ENCODE measurements at regions not wholly inside any gene's neighbourhood (a gene's known extent, or its start where the extent isn't known, plus 50 kb on each side); places are given as distances from the start of the nearest gene placed in this dataset.

DNA sequence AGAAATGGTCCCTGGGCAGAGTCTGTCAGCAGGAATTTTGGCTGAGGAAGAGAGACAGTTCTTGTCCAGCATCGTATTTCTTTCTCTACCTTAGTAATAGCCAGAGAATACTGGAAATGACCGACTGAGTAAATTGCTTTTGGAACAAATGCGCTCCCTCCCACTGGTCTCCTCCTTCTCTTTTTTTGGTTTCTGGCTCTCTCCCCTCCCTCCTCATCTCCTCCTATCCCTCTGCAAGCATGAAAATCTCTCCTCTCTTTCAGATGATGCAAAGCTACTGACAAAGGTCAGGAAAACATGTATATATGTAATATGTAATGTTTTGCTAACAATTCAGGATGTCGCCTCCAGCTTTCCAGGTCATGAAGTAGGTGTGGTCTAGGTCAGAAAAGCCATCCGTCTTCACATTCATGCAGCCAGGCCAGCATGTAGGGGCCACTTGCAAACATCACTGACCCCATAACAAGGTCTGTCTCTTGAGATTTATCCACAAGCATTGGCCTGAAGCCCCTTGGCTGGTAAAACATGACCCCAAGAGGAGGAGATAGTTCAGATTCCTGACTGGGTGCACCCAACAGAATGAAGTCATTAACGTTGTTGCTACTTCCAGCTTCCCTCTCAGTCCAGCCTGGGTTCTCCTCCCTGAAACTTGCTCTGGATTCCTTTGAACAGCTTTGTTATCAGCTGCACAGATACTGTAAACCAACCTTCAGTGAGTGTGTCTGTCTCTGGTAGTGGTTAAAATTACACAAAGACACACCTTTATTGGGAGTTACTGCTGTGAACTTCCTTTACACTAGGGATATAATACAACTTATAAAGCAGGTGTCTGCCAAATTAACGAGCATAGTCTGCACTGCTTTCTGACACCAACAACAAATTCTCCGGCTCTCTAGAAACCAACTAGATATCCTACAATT lies 864.4 kb upstream of the KLHL29 start:
- DNase-seq = no peak

DNA sequence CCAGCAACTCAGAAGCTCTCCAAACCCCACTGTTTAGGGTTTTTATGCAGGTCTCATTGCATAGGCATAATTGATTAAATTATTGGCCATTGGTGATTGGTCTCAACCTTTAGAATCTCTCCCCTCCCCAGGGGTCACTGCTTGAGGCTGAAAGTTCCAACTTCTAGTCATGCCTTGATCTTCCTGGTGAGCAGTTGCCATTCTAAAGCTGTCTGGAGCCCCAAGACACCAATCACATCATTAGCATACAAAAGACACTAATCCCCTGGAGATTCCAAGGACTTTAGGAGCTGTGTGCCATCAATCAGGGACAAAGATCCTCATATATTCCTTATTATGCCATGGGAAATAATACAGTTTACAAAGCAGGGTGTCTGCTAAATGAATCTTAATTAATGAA lies 863.4 kb upstream of the KLHL29 start:
- no peak for DNase-seq

DNA sequence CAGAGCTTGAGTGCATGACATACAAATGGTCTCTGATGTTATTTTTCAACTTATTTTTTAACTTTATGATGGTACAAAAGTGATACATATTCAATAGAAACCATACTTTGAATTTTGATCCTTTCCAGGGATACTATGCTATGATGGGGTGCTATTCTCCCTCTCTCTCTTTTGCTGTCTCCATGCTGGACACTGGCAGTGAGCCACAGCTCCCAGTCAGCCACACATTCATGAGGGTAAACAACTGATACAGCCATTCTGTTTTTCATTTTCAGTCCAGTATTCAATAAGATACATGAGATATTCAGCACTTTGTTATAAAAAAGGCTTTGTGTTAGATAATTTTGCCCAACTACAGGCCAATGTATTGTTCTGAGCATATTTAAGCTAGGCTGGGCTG lies 859.3 kb upstream of the KLHL29 start:
- DNase-seq = no peak

DNA sequence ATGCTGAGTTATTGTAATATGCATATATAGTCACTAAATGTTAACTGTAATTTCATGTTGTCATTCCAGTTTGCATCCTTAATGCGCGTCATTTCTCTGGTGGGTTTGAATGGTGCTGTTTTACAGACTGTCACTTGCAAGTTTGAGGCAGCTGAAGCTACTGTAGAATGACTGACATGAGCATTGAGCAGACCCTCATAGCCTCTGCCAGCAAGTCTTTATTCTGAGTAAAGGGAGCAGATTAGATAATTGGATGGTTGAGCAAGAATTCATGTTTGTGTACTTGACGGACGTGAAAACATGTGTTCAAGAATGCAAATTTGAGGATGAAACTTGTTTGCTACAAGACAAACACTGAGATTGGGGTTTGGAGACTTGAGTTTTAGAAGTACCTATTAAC lies 854.8 kb upstream of the KLHL29 start:
- DNase-seq = no peak

DNA sequence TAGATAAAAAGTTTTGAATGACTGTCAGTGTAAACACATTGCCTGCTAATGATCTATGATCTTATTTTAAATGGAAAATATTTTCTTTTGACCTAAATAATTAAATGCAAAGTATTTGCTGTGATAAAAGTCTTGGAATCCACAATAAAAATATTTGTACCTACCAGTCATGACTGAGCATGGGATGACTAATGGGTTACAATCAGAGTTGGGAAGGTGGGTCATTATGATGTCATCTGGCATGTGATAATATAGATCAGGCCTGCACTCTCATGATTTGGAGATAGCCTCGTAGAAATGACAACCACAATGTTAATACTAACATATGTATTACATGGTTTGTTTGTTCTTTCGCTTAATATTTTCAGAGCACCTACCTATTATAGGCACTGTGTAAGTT lies 848.8 kb upstream of the KLHL29 start:
- no peak for DNase-seq

DNA sequence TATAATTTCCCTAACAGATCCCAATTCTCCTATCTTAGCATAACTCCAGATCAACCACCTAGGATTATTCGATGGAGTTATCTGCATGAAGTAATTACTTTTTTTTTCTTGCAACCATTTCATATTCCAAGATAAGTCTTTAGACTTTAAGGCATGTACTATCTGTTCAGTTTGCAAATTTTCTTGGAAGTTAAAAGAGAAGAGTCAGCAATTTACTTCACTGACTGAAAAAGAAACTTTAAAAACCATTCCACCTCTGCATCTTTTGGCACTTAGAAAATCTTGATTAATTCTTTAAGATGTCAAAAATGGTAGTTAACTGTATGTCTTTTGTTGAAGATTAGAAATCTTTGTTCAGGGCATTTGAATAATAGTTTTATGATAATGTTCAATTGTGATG lies 830.5 kb upstream of the KLHL29 start:
- no peak for DNase-seq

DNA sequence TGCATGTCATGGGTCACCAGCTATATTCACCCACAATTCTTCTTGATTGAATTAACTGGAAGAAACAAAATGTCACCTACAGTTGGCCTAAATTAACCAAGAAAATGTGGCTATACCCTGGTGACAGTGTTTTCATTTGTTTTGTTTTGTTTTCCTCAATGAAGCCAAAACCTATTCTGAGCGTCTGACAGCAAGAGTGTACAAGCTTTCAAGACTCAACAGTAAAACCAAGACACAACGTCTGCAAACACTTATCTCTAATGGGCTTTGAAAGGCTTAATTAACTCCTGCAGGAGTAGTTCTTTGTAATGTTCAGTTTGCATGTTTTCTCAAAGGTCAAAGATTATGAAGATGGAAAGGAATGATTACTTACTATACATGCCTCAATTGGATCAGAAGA lies 827.6 kb upstream of the KLHL29 start:
- DNase-seq = no peak

DNA sequence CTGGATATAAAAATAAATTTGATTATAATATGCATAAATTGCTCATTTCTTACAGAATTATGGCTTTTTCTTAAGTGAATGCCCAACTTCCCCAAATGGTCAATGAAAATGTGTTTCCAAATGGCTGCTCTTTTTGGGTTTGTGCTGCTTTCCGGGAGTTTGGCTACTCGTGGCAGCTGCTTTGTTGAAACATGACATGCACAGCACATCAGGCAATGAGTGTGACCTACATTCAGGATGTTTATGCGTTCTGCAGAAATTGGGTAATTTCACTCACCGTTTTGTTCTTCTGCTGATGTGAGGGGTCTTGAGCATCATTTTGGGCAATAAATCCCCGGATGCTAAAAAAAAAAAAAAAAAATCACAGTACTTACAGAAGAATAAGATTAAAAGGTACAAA lies 825.0 kb upstream of the KLHL29 start:
- no peak for DNase-seq

DNA sequence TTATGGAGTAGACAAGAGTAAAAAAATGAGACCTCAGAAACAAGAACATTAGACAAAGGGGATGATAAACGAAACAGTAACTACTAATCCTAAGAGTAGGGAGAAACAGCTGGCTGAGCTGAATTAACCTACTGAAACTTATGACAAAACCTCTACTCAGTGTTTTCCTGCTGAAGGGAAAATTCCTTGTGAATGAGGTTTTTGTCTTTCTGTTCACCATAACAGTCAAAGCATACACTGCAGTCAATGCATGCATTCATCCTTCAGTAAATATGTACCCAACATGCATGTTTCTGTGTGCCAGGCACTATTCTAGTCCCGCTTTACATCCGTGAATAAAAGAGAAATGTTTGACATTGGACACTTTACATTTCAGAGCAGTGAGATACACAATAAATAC lies 805.6 kb upstream of the KLHL29 start:
- DNase-seq = no peak

DNA sequence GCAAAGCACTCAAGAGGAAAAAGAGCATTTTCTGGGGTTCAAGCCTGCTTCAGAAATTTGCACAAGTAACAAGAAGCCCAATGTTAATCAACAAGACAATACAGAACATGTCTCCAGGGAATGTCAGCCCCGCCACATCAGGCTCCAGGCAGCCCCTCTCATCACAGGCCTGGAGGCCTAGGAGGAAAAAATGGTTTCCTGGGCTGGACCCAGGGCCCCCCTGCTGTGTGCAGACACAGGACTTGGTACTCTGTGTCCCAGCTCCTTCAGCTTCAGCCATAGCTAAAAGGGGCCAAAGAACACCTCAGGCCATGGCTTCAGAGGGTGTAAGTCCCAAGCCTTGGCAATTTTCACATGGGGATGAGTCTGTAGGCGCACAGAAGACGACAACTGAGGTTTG lies 802.9 kb upstream of the KLHL29 start:
- no peak for DNase-seq

DNA sequence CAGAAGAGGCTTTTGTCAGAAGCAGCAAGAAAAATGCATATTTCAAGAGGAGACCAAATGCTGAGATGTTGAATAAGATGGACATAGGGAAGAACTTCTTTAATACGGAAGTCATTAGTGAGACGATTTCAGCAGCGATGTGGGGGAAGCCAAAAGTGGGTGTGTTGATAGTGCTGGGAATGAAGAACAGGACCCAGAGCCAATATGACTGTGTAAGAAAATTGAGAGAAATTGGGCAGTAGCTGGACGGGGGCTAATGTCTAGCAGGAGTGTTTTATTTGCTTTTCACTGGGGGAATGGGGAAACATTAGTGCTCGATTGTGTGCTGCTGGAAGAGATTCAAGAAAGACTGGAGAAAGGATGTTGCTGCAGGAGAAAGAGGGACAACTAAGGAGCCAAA lies 788.7 kb upstream of the KLHL29 start:
- no peak for DNase-seq

DNA sequence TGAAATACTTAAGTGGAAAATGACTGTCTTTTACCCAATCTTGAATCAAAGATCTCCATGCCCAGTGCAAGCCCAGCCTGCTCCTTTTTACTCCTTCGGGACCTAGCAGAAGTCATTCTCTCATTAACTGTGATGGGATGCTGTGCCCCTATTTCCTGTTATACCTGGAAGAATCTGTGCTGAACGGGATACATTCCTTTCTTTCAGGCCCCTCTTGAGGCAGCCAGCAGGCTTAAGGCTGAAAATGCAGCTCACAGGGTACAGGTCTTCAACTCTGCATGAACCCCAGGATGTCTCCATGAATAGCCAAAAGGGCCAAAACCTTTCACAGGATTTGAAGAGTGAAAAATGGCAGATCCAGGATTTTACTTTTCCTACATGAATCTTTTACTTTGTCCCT lies 784.8 kb upstream of the KLHL29 start:
- no peak for DNase-seq

DNA sequence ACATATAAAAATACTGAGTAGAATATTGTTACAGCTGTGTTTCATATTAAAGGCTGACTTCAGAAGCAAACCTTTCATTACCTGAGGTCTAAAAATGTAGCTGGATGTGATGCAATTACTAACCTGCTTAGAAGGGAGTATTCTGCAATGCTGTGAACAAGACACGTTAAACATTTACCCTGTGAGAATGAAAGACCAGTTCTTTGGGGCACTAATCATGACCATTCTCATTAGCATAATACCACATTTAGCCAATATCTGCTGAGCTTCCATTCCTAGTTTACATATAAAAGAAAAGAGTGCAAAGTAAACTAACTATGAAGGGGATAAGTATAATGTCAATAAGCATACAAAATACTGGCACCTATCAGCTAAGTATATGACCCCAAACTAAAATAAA lies 784.0 kb upstream of the KLHL29 start:
- DNase-seq = no peak

DNA sequence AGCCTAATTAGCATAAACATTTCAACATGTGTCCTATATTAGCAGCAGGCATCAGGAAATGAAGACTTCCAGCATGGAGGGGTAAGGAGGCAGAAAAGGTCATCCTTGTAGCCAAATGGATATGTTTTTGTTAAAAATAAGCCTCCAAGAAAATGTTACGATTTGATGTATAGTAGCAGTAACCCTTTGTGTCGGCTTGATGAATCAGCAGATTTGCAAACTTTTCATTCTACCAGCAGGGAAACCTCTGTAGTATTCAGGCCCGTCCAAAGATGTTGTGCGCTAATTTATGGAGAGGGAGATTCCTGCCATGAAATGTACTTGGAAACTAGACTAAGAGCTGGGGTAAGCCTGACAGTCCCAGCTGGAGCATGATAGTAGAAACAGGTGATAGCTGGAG lies 780.8 kb upstream of the KLHL29 start:
- DNase-seq = no peak

DNA sequence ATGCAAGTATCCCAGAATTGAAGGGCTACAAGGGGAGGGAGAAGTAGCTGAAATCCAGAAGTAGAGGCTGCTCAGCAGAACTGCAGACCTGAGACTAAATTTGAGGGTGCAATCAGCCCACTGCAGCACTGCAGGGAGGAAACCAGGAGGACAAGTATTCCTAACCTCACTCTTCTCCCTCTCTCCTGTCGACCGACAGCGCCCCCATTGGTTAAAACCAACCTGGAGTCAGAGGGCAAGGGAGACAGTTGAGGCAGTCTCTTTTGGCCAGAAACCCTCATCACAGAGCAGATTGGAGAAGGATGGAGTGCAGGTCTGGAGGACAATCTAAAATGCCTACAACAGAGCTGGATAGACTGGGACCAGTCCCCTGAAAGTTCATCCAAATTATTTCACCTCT lies 768.9 kb upstream of the KLHL29 start:
- DNase-seq = no peak

DNA sequence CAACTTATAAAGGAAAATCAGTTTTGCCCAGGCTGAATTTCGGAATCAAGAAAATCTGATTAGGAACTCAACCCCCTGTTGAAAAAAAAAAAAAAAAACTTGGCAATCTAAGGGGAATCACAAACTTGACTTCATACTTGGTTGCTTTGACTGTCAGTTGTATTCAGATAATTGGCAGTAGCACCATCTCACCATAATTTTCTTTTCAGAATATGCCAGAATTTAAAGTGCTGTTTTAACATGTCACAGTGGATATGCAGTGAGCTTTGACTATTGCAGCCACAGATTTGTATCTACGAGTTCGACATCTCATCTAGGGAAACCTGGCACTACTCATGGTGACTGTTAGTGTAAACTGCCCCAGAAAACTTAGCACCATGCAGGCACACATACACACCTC lies 761.4 kb upstream of the KLHL29 start:
- no peak for DNase-seq

DNA sequence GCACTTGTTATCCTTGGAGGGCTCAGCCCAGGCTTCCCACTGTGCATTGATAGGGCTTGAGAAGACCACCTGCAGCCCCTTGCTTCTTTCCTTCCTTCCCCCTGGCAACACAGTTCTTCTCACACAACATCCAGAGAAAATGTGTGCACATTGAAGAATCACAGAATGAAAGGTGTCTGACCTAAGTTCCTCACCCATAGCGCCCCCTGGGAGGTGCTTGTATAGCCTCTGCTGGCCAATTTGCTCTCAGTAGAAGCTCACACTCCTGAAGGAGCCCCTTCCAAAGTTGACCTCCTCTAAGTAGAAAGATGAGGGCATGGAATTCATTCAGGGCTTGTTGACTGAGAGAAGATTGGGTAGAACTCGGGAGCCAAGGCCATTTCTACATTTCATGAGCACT lies 758.4 kb upstream of the KLHL29 start:
- no peak for DNase-seq

DNA sequence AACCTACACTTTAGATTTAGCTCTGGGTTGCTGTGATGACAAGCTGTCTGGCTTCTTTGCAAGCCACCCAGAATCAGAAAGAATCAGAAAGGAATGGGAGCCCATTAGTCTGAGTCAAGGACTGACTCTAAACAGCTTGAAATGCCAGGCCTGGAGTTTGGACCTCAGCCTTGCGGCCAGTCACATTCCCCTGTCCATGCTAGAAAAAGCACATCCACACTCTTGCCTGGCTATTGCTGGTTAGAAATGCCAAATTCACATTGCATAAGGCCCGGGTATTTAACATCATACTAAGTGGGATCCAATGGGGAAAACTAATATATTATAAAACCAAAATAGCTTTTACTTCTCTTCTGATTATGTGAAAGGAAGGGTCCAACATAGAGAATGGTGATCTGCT lies 756.8 kb upstream of the KLHL29 start:
- DNase-seq = no peak

DNA sequence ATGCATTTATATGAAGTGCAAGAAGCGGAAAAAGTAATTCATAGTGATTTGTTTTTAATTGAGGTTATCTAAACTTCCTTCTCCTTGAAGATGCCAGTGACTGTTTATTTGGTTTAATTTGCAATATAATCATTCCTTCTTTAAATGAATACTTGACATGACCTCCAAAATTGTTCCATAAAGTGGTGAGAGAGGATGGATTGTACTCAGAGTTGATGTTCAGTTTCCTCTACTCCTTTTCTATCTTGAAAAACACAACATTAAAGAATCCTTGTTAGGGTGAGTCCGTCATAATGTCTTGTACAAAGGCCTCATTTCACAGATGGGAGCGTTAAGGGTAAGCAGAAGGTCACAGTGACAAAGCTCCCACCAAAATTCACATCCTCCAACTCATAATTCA lies 756.1 kb upstream of the KLHL29 start:
- DNase-seq = no peak

DNA sequence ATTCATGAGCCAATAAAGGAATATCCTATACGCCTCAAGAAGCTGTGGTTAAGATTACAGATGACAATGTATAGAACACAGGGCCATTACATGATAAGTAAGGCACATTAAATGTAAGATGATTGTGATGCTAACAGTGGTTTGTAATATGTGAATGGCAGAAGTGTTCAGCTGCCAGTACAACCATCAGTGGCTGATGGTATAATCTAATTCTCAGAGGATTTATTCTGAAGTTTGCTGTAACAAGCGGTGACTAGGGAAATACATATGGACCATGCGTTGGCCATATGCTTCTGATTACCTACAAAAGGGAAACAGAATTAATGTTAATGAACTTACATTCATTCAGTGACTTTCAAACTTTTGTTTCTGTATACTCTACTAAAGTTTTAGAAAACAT lies 750.8 kb upstream of the KLHL29 start:
- DNase-seq = no peak

DNA sequence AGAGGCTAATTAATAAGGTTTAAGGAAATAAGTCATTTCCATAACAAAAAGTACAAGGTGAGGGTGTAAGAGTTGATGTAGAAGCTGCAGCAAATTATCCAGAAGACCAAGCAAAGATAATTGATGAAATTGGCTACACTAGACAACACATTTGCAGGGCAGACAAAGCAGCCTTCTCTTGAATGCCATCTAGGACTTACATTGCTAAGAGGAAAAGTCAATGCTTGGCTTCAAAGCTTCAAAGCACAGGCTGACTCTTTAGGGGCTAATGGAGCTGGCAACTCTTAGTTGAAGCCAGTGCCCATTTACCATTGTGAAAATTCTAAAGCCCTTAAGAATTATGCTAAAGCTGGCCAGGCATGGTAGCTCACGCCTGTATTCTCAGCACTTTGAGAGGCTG lies 728.6 kb upstream of the KLHL29 start:
- no peak for DNase-seq

DNA sequence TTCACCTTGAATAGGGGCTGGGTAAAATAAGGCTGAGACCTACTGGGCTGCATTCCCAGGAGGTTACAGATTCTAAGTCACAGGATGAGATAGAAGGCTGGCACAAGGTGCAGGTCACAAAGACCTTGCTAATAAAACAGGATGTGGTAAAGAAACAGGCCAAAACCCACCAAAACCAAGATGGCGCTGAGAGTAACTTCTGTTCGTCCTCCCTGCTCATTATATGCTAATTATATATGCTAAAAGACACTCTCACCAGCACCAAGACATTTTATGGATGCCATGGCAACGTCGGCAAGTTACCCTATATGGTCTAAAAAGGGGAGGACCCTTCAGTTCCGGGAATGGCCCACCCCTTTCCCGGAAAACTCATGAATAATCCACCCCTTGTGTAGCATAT lies 711.5 kb upstream of the KLHL29 start:
- no peak for DNase-seq

DNA sequence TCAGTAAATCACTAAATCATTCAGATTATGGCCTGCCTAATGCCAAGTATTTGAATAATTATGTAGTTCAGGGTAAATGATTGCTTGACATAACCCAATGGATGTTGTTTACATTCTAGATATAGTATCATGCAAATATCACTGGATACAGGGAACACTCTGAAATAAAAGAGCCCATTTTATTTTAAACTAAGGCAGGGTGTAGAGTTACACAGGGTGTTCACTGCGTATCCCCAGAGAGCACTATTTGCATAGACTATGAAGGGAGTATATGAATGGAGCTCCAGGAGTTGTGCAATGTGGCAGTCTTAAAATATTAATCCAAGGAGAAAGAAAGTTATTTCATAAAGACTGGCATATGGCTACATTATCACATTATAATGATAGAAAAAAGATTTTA lies 701.1 kb upstream of the KLHL29 start:
- no peak for DNase-seq

DNA sequence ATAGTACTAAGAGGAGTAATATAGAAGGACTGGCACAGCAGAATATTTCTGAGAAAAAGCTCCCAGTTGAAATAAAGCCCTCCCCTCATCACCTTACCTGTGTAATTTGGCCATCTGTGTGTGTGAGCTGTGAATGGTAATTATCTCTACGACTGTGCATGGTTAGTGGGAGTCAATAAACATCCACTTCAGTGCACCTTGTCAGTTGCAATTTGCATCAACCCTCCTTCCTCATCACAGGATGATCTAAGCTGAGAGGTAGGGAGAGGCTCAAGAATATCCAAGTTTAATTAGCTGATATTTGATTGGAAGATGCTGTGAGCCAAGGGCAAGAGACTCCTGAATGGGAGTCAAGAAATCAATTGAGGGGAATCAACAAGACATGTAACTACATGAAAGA lies 694.9 kb upstream of the KLHL29 start:
- no peak for DNase-seq

DNA sequence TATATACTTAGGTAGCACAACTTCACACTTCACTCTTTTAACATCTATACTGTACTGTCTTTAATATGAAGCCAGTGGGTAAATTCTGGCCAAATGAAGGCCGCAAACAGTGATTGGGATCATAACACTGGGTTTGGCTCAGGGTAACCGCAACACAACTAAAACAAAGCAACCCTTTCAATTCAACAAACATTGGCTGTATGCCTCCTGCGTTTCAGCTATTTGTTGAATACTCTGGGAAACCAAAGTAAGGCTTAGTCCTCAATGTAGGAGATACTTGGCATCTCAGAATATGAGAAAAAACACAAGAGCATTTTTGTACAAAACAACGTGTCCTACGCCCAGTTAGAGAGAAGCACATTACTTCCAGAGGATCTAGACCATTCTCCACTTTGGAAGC lies 693.3 kb upstream of the KLHL29 start:
- DNase-seq = no peak
